ENCODE measurements at regions not wholly inside any gene's neighbourhood (a gene's known extent, or its start where the extent isn't known, plus 50 kb on each side); places are given as distances from the start of the nearest gene placed in this dataset.
A peak's percentile ranks its signal among the peaks of the same experiment; 100 is the strongest.

DNA sequence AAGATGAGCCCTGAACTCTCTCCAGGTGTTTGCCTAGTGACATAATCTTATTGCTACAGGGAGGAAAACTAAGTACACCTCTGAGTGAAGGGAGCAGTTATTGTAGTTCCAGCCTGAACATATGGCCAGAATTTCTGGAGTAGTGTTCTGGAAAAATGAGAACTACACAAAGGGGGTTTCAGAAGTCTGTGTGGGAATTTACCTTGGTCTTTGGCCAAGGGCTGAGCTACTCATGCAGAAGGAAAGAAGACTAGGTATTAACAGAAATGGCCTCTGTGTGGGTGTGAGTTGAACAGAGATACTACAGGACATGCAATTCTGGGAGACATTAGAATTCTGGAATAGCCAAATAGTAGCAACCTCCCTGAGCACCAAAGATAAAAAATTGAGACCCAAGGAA lies 1009.7 kb upstream of the GJE1 start:
- no peaks in the 10 kb centered on the region for H3K36me3 ChIP-seq (ENCODE audit: control insufficient read depth in 1 of 2, insufficient read depth in 2 of 2, low read length in 1 of 2)
- intact Hi-C loops (cut with DNase I): no loop called here
- H3K9me3 ChIP-seq (ENCODE audit: control insufficient read depth, low read length): no peaks in the 10 kb centered on the region
- no peaks in the 10 kb centered on the region for H3K27me3 ChIP-seq (ENCODE audit: control insufficient read depth in 1 of 2, insufficient read depth in 2 of 2, low read length in 1 of 2)
- H3K4me3 ChIP-seq (ENCODE audit: low read length in 2 of 2): no peak overlapping the region
- H3K27ac ChIP-seq (ENCODE audit: low read depth in 1 of 2, low read length in 2 of 2): no peak overlapping the region
- no peaks in the 10 kb centered on the region for H3K4me1 ChIP-seq (ENCODE audit: control insufficient read depth in 1 of 2, insufficient read depth in 2 of 2, low read length in 2 of 2)
- ATAC-seq (ENCODE audit: low FRiP score) (no peak), DNase-seq (no peak)

GRCh38 chr6:141118991-141119390 lies 1013.7 kb upstream of the GJE1 start:
- Histone ChIP-seq H3K27me3 (ENCODE audit: control insufficient read depth in 1 of 2, insufficient read depth in 2 of 2, low read length in 1 of 2) (no peaks in the 10 kb centered on the region), H3K27ac (ENCODE audit: low read depth in 1 of 2, low read length in 2 of 2) (no peak overlapping the region), H3K36me3 (ENCODE audit: control insufficient read depth in 1 of 2, insufficient read depth in 2 of 2, low read length in 1 of 2) (no peaks in the 10 kb centered on the region), H3K4me3 (ENCODE audit: low read length in 2 of 2) (no peak overlapping the region), H3K9me3 (ENCODE audit: control insufficient read depth, low read length) (no peaks in the 10 kb centered on the region), H3K4me1 (ENCODE audit: control insufficient read depth in 1 of 2, insufficient read depth in 2 of 2, low read length in 2 of 2) (no peaks in the 10 kb centered on the region)
- no peak for ATAC-seq (ENCODE audit: low FRiP score)
- intact Hi-C loops (cut with DNase I): no loop called here
- no peak for DNase-seq
- WGBS, 2 donors: 0 to 47% methylated on average over 1 to 2 of the region's 2 CpGs

GRCh38 chr6:141117874-141118273 lies 1014.9 kb upstream of the GJE1 start:
- ATAC-seq (ENCODE audit: low FRiP score): no peak
- no peaks in the 10 kb centered on the region for H3K4me1 ChIP-seq (ENCODE audit: control insufficient read depth in 1 of 2, insufficient read depth in 2 of 2, low read length in 2 of 2)
- no peaks in the 10 kb centered on the region for H3K27me3 ChIP-seq (ENCODE audit: control insufficient read depth in 1 of 2, insufficient read depth in 2 of 2, low read length in 1 of 2)
- H3K4me3 ChIP-seq (ENCODE audit: low read length in 2 of 2): no peak overlapping the region
- H3K9me3 ChIP-seq (ENCODE audit: control insufficient read depth, low read length): no peaks in the 10 kb centered on the region
- no peak for DNase-seq
- no peaks in the 10 kb centered on the region for H3K36me3 ChIP-seq (ENCODE audit: control insufficient read depth in 1 of 2, insufficient read depth in 2 of 2, low read length in 1 of 2)
- H3K27ac ChIP-seq (ENCODE audit: low read depth in 1 of 2, low read length in 2 of 2): no peak overlapping the region
- intact Hi-C loops (cut with DNase I): no loop called here

DNA sequence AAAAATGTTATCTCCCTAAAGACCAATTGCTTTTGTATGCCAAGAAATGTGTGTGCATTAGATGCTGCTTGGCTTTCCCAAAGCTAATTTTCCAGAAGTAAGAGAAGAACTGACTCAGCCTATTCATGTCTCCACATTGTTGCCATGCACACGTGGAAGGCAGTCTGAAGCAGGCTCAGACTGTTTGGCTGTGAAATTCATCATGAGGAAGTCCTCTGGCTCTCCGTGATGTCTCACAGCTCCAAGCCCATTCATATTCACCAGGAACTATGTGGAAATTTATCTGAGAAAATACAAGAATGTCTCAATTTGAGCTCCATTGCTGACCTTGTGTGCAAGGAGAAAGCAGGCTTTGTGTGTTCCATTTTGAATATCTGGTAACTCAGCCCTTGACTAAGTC lies 1022.2 kb upstream of the GJE1 start:
- WGBS, 2 donors: 8 to 16% methylated on average over 2 of the region's 2 CpGs
- no peaks in the 10 kb centered on the region for H3K36me3 ChIP-seq (ENCODE audit: control insufficient read depth in 1 of 2, insufficient read depth in 2 of 2, low read length in 1 of 2)
- DNase-seq: peak in 1 of 2 donors; percentile 51
- no peaks in the 10 kb centered on the region for H3K9me3 ChIP-seq (ENCODE audit: control insufficient read depth, low read length)
- peaks cover 0 to 2% of the 10 kb centered on the region in 2 donors for H3K4me1 ChIP-seq (ENCODE audit: control insufficient read depth in 1 of 2, insufficient read depth in 2 of 2, low read length in 2 of 2)
- ATAC-seq (ENCODE audit: low FRiP score): peak; percentile 65
- intact Hi-C loops (cut with DNase I): no loop called here
- no peaks in the 10 kb centered on the region for H3K27me3 ChIP-seq (ENCODE audit: control insufficient read depth in 1 of 2, insufficient read depth in 2 of 2, low read length in 1 of 2)
- peak overlapping the region in 1 of 2 donors; percentile 25 for H3K27ac ChIP-seq (ENCODE audit: low read depth in 1 of 2, low read length in 2 of 2)
- H3K4me3 ChIP-seq (ENCODE audit: low read length in 2 of 2): no peak overlapping the region

GRCh38 chr6:141107591-141108160 lies 1025.0 kb upstream of the GJE1 start:
- WGBS, 2 donors: 71 to 72% methylated on average over 1 of the region's 1 CpG

GRCh38 chr6:141105481-141105880 lies 1027.2 kb upstream of the GJE1 start:
- intact Hi-C loops (cut with DNase I): no loop called here
- DNase-seq: no peak
- Histone ChIP-seq H3K9me3 (ENCODE audit: control insufficient read depth, low read length) (no peaks in the 10 kb centered on the region), H3K27ac (ENCODE audit: low read depth in 1 of 2, low read length in 2 of 2) (no peak overlapping the region), H3K27me3 (ENCODE audit: control insufficient read depth in 1 of 2, insufficient read depth in 2 of 2, low read length in 1 of 2) (no peaks in the 10 kb centered on the region), H3K36me3 (ENCODE audit: control insufficient read depth in 1 of 2, insufficient read depth in 2 of 2, low read length in 1 of 2) (no peaks in the 10 kb centered on the region), H3K4me1 (ENCODE audit: control insufficient read depth in 1 of 2, insufficient read depth in 2 of 2, low read length in 2 of 2) (peaks cover 0 to 2% of the 10 kb centered on the region in 2 donors), H3K4me3 (ENCODE audit: low read length in 2 of 2) (no peak overlapping the region)
- ATAC-seq (ENCODE audit: low FRiP score): no peak

More at GRCh38 chr6:141107591-141108160, 1025.0 kb upstream of the GJE1 start:
- DNase-seq (no peak), ATAC-seq (ENCODE audit: low FRiP score) (no peak)
- Histone ChIP-seq H3K27ac (ENCODE audit: low read depth in 1 of 2, low read length in 2 of 2) (no peak overlapping the region), H3K36me3 (ENCODE audit: control insufficient read depth in 1 of 2, insufficient read depth in 2 of 2, low read length in 1 of 2) (no peaks in the 10 kb centered on the region), H3K4me3 (ENCODE audit: low read length in 2 of 2) (no peak overlapping the region), H3K27me3 (ENCODE audit: control insufficient read depth in 1 of 2, insufficient read depth in 2 of 2, low read length in 1 of 2) (no peaks in the 10 kb centered on the region), H3K9me3 (ENCODE audit: control insufficient read depth, low read length) (no peaks in the 10 kb centered on the region), H3K4me1 (ENCODE audit: control insufficient read depth in 1 of 2, insufficient read depth in 2 of 2, low read length in 2 of 2) (peaks cover 0 to 2% of the 10 kb centered on the region in 2 donors)
- intact Hi-C loops (cut with DNase I): no loop called here

GRCh38 chr6:141103246-141103645 lies 1029.5 kb upstream of the GJE1 start:
- Histone ChIP-seq H3K9me3 (ENCODE audit: control insufficient read depth, low read length) (no peaks in the 10 kb centered on the region), H3K27me3 (ENCODE audit: control insufficient read depth in 1 of 2, insufficient read depth in 2 of 2, low read length in 1 of 2) (no peaks in the 10 kb centered on the region), H3K4me3 (ENCODE audit: low read length in 2 of 2) (no peak overlapping the region), H3K27ac (ENCODE audit: low read depth in 1 of 2, low read length in 2 of 2) (no peak overlapping the region), H3K4me1 (ENCODE audit: control insufficient read depth in 1 of 2, insufficient read depth in 2 of 2, low read length in 2 of 2) (peaks cover 0 to 1% of the 10 kb centered on the region in 2 donors), H3K36me3 (ENCODE audit: control insufficient read depth in 1 of 2, insufficient read depth in 2 of 2, low read length in 1 of 2) (no peaks in the 10 kb centered on the region)
- DNase-seq (no peak), ATAC-seq (ENCODE audit: low FRiP score) (no peak)
- intact Hi-C loops (cut with DNase I): no loop called here

DNA sequence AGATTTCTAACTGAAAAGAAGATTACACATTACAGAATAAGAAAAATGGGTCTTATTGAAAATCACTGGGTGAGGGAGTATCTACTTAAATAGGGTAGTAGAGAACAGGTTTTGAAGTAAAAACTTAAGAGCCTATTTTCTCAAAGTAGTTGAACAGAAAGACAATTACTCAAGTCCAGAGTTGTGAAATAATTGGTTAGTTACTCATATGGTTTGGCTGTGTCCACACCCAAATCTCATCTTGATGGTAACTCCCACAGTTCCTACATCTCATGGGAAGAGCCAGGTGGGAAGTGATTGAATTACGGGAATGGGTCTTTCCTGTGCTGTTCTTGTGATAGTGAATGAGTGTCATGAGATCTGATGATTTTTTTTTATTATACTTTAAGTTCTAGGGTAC lies 1035.3 kb upstream of the GJE1 start:
- no peak for DNase-seq
- no peak for ATAC-seq (ENCODE audit: low FRiP score)
- 81 to 96% methylated on average over 1 of the region's 1 CpG for WGBS, 2 donors
- H3K36me3 ChIP-seq (ENCODE audit: control insufficient read depth in 1 of 2, insufficient read depth in 2 of 2, low read length in 1 of 2): no peaks in the 10 kb centered on the region
- H3K27ac ChIP-seq (ENCODE audit: low read depth in 1 of 2, low read length in 2 of 2): no peak overlapping the region
- no peaks in the 10 kb centered on the region for H3K9me3 ChIP-seq (ENCODE audit: control insufficient read depth, low read length)
- intact Hi-C loops (cut with DNase I): no loop called here
- H3K27me3 ChIP-seq (ENCODE audit: control insufficient read depth in 1 of 2, insufficient read depth in 2 of 2, low read length in 1 of 2): no peaks in the 10 kb centered on the region
- no peaks in the 10 kb centered on the region for H3K4me1 ChIP-seq (ENCODE audit: control insufficient read depth in 1 of 2, insufficient read depth in 2 of 2, low read length in 2 of 2)
- H3K4me3 ChIP-seq (ENCODE audit: low read length in 2 of 2): no peak overlapping the region

GRCh38 chr6:141095308-141095707 lies 1037.4 kb upstream of the GJE1 start:
- no peak overlapping the region for H3K27ac ChIP-seq (ENCODE audit: low read depth in 1 of 2, low read length in 2 of 2)
- no peaks in the 10 kb centered on the region for H3K27me3 ChIP-seq (ENCODE audit: control insufficient read depth in 1 of 2, insufficient read depth in 2 of 2, low read length in 1 of 2)
- DNase-seq (no peak), ATAC-seq (ENCODE audit: low FRiP score) (no peak)
- no peaks in the 10 kb centered on the region for H3K9me3 ChIP-seq (ENCODE audit: control insufficient read depth, low read length)
- WGBS, 2 donors: 0 to 5% methylated on average over 1 of the region's 1 CpG
- intact Hi-C loops (cut with DNase I): no loop called here
- no peak overlapping the region for H3K4me3 ChIP-seq (ENCODE audit: low read length in 2 of 2)
- no peaks in the 10 kb centered on the region for H3K36me3 ChIP-seq (ENCODE audit: control insufficient read depth in 1 of 2, insufficient read depth in 2 of 2, low read length in 1 of 2)
- no peaks in the 10 kb centered on the region for H3K4me1 ChIP-seq (ENCODE audit: control insufficient read depth in 1 of 2, insufficient read depth in 2 of 2, low read length in 2 of 2)
